Neural progenitor cell (in vitro differentiated cells): ENCODE measurements at regions not wholly inside any gene's neighbourhood (a gene's known extent, or its start where the extent isn't known, plus 50 kb on each side); places are given as distances from the start of the nearest gene placed in this dataset.

Source experiments
- DNase-seq: peaks from one replicate; pipeline ENCODE4 v3.0.0-alpha.2; 2016; ENCODE audit warnings: low spot score
- H2AFZ ChIP-seq: fragments of 200-600 bp; sonication (generic); replicated peaks from 2 replicates; pipeline ENCODE4 v1.6.1; 2016; ENCODE audit warnings: antibody characterized with exemption
- H3F3A ChIP-seq: fragments of 200-600 bp; sonication (generic); 2 replicates; pipeline ENCODE4 v1.6.1; 2016; ENCODE audit warnings: antibody characterized with exemption, low read depth
- H3K27ac ChIP-seq: fragments of 200-600 bp; sonication (generic); 2 replicates; pipeline ENCODE4 v1.5.1; 2016; ENCODE audit warnings: mild to moderate bottlenecking
- H3K27me3 ChIP-seq: fragments of 200-600 bp; sonication (generic); 2 replicates; pipeline ENCODE4 v1.6.1; 2016; ENCODE audit warnings: mild to moderate bottlenecking, moderate library complexity
- H3K36me3 ChIP-seq: fragments of 200-600 bp; sonication (generic); 2 replicates; pipeline ENCODE4 v1.5.1; 2016
- H3K4me1 ChIP-seq: fragments of 200-600 bp; sonication (generic); 2 replicates; pipeline ENCODE4 v1.6.1; 2016; ENCODE audit warnings: mixed run types
- H3K4me2 ChIP-seq: fragments of 200-600 bp; sonication (generic); 2 replicates; pipeline ENCODE4 v1.6.1; 2016
- H3K4me3 ChIP-seq: fragments of 200-600 bp; sonication (generic); 2 replicates; pipeline ENCODE4 v1.5.1; 2016
- H3K79me2 ChIP-seq: fragments of 200-600 bp; sonication (generic); 2 replicates; pipeline ENCODE4 v1.6.1; 2016; ENCODE audit warnings: low read depth
- H3K9ac ChIP-seq: fragments of 200-600 bp; sonication (generic); 2 replicates; pipeline ENCODE4 v1.6.1; 2016
- H3K9me3 ChIP-seq: fragments of 200-600 bp; sonication (generic); 2 replicates; pipeline ENCODE4 v1.5.1; 2016; ENCODE audit warnings: low read depth
- H4K20me1 ChIP-seq: fragments of 200-600 bp; sonication (generic); 2 replicates; pipeline ENCODE4 v1.6.1; 2016; ENCODE audit warnings: low read depth
- H3K27ac Mint-ChIP-seq: 3 replicates; pipeline ENCODE4 v1.8.0; 2021; ENCODE audit warnings: mixed read lengths
- H3K27me3 Mint-ChIP-seq: 2 replicates; pipeline ENCODE4 v1.8.0; 2022; ENCODE audit warnings: low read depth, mild to moderate bottlenecking, inconsistent platforms, moderate library complexity, mixed read lengths; ENCODE audit not compliant: insufficient read depth
- H3K36me3 Mint-ChIP-seq: 3 replicates; pipeline ENCODE4 v1.8.0; 2021; ENCODE audit warnings: mixed read lengths
- H3K4me1 Mint-ChIP-seq: 3 replicates; pipeline ENCODE4 v1.8.0; 2021; ENCODE audit warnings: mixed read lengths
- H3K4me3 Mint-ChIP-seq: 3 replicates; pipeline ENCODE4 v1.8.0; 2021; ENCODE audit warnings: mild to moderate bottlenecking, moderate library complexity, mixed read lengths
- H3K9me3 Mint-ChIP-seq: 3 replicates; pipeline ENCODE4 v1.8.0; 2020; ENCODE audit warnings: mixed read lengths
- EZH2 ChIP-seq: fragments of 200-600 bp; sonication (generic); IDR thresholded peaks from 2 replicates; pipeline ENCODE4 v1.6.1; 2017; ENCODE audit warnings: antibody characterized with exemption, mild to moderate bottlenecking, moderate library complexity
- EZH2phosphoT487 ChIP-seq: fragments of 200-600 bp; sonication (generic); IDR thresholded peaks from 2 replicates; pipeline ENCODE4 v1.6.1; 2017; ENCODE audit warnings: antibody characterized with exemption
- TF ChIP-seq, protein P1 (sequence below): fragments of 200-600 bp; sonication (generic); IDR thresholded peaks from 2 replicates; pipeline ENCODE4 v1.5.1; 2017; ENCODE audit warnings: antibody characterized with exemption, mild to moderate bottlenecking

DNA sequence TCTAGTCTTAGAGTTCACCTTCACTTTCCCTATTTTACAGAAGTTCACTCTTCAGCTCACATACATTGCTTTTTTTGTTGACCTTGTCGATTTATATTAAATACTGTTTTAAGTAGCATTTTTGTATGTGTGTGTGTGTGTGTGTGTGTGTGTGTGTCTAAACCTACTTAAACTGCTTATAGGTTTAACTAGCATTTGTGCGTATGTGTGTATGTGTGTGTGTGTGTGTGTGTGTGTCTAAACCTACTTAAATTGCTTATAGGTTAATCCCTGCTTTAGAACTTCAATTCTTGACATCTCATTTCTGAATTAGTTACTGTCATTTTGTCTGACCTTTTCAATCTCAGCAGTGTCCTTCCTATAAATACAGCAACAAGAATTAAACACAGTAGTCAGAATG is 254.8 kb upstream of the EPHA3 start:
- Mint-ChIP-seq H3K9me3 (peaks cover 3% of the 10 kb centered on the region), H3K4me3 (no peak overlapping the region), H3K36me3 (no peaks in the 10 kb centered on the region), H3K27ac (no peak overlapping the region), H3K27me3 (peaks cover 2% of the 10 kb centered on the region), H3K4me1 (no peaks in the 10 kb centered on the region)
- H3K4me2 ChIP-seq: no peak overlapping the region
- H2AFZ ChIP-seq: no peak overlapping the region
- TF ChIP-seq, protein P1, sequence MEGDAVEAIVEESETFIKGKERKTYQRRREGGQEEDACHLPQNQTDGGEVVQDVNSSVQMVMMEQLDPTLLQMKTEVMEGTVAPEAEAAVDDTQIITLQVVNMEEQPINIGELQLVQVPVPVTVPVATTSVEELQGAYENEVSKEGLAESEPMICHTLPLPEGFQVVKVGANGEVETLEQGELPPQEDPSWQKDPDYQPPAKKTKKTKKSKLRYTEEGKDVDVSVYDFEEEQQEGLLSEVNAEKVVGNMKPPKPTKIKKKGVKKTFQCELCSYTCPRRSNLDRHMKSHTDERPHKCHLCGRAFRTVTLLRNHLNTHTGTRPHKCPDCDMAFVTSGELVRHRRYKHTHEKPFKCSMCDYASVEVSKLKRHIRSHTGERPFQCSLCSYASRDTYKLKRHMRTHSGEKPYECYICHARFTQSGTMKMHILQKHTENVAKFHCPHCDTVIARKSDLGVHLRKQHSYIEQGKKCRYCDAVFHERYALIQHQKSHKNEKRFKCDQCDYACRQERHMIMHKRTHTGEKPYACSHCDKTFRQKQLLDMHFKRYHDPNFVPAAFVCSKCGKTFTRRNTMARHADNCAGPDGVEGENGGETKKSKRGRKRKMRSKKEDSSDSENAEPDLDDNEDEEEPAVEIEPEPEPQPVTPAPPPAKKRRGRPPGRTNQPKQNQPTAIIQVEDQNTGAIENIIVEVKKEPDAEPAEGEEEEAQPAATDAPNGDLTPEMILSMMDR: no peak
- no peak for TF ChIP-seq EZH2
- no peak for TF ChIP-seq EZH2phosphoT487
- H3K36me3 ChIP-seq: no peaks in the 10 kb centered on the region
- H3K27me3 ChIP-seq: no peaks in the 10 kb centered on the region
- no peaks in the 10 kb centered on the region for H3K4me1 ChIP-seq
- no peaks in the 10 kb centered on the region for H4K20me1 ChIP-seq
- H3K79me2 ChIP-seq: no peaks in the 10 kb centered on the region
- no peaks in the 10 kb centered on the region for H3F3A ChIP-seq
- no peak overlapping the region for H3K4me3 ChIP-seq
- DNase-seq: no peak
- H3K27ac ChIP-seq: no peak overlapping the region
- no peak overlapping the region for H3K9ac ChIP-seq
- H3K9me3 ChIP-seq: no peaks in the 10 kb centered on the region

DNA sequence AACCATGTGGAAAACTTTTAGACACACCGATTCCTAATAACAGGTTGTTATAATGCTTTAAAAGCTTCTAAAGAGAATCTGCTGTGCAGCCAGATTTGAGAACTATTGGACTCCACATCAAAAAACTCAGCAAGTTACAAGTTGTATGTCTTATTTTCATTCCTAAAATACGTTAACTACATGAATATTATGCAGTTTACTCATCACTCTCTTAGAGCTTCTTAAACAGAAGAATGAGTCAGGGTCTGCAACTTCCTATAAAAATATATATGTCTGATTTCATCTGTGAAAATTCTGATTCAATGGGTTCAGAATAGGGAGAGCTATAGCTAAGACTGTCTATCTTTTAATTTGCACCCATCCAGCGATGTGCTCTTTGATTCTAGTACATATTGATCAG is 244.2 kb upstream of the EPHA3 start:
- Histone ChIP-seq H3K4me3 (no peak overlapping the region), H3K79me2 (no peaks in the 10 kb centered on the region), H4K20me1 (no peaks in the 10 kb centered on the region), H2AFZ (no peak overlapping the region), H3K36me3 (no peaks in the 10 kb centered on the region), H3K9ac (no peak overlapping the region), H3K27me3 (no peaks in the 10 kb centered on the region), H3K4me2 (no peak overlapping the region), H3K27ac (no peak overlapping the region), H3F3A (no peaks in the 10 kb centered on the region), H3K9me3 (no peaks in the 10 kb centered on the region), H3K4me1 (no peaks in the 10 kb centered on the region)
- no peak for DNase-seq
- Mint-ChIP-seq H3K9me3 (no peaks in the 10 kb centered on the region), H3K4me1 (no peaks in the 10 kb centered on the region), H3K27me3 (no peaks in the 10 kb centered on the region), H3K27ac (no peak overlapping the region), H3K4me3 (no peak overlapping the region), H3K36me3 (no peaks in the 10 kb centered on the region)
- TF ChIP-seq EZH2phosphoT487 (no peak), EZH2 (no peak)
- TF ChIP-seq, protein P1: no peak

DNA sequence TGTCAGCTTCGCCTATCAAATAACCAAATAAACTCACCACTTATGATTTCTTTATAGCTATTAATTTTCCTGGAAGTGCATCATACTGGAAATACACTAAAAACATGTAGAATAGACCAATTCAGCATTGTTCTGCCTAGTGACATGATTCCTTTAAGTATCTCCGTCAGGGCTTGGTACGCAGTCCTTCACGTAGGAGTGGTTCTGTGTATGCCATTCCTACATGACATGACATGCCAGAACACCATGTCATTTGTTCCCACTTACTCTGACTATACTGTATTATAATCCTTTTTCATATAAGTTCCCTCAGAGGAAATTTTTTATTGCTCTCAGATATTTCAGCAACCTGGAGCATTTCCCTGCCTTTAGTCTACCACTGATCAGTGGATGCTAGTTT is 230.7 kb upstream of the EPHA3 start:
- H3K9me3 Mint-ChIP-seq: no peaks in the 10 kb centered on the region
- Histone ChIP-seq H3K4me2 (no peak overlapping the region), H4K20me1 (no peaks in the 10 kb centered on the region), H3K36me3 (no peaks in the 10 kb centered on the region), H3K9ac (no peak overlapping the region), H3K27me3 (no peaks in the 10 kb centered on the region), H3K79me2 (no peaks in the 10 kb centered on the region), H2AFZ (no peak overlapping the region), H3K27ac (no peak overlapping the region), H3K9me3 (no peaks in the 10 kb centered on the region), H3F3A (no peaks in the 10 kb centered on the region), H3K4me3 (no peak overlapping the region), H3K4me1 (no peaks in the 10 kb centered on the region)
- no peak overlapping the region for H3K27ac Mint-ChIP-seq
- H3K27me3 Mint-ChIP-seq: no peaks in the 10 kb centered on the region
- no peak overlapping the region for H3K4me3 Mint-ChIP-seq
- H3K36me3 Mint-ChIP-seq: no peaks in the 10 kb centered on the region
- no peak for DNase-seq
- TF ChIP-seq EZH2phosphoT487 (no peak), EZH2 (no peak)
- TF ChIP-seq, protein P1: no peak
- H3K4me1 Mint-ChIP-seq: peaks cover 3% of the 10 kb centered on the region

DNA sequence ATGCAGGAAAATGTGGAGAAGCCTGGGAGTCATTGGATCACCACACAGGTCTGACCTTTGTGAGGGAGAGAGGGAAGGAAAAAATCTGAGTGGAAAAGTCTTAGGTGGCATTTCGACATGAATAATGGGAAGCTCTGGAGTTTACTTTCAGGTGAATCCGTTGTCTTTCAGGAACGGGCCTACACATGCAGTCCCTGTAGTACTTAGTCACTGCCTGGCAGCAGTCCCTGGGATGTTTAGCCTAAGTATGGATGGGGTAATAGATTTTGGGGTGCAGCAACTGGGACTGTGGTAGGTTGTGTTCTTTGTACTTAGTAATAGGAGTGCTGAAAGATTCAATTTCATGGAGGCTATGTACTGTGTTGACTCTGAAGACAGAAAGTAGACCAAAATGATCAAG is 227.5 kb upstream of the EPHA3 start:
- H3K27me3 ChIP-seq: no peaks in the 10 kb centered on the region

More for the DNA sequence above, 227.5 kb upstream of the EPHA3 start:
- no peak overlapping the region for H3K4me3 ChIP-seq
- Mint-ChIP-seq H3K4me3 (no peak overlapping the region), H3K4me1 (peaks cover 3% of the 10 kb centered on the region), H3K27ac (no peak overlapping the region), H3K36me3 (no peaks in the 10 kb centered on the region), H3K27me3 (no peaks in the 10 kb centered on the region), H3K9me3 (no peaks in the 10 kb centered on the region)
- H3K9ac ChIP-seq: no peak overlapping the region
- no peaks in the 10 kb centered on the region for H3K9me3 ChIP-seq
- H3K4me2 ChIP-seq: no peak overlapping the region
- H3K36me3 ChIP-seq: no peaks in the 10 kb centered on the region
- no peak overlapping the region for H2AFZ ChIP-seq
- H3K4me1 ChIP-seq: no peaks in the 10 kb centered on the region
- DNase-seq: no peak
- H3K79me2 ChIP-seq: no peaks in the 10 kb centered on the region
- TF ChIP-seq EZH2phosphoT487: no peak
- TF ChIP-seq, protein P1: no peak
- no peak for TF ChIP-seq EZH2
- H3K27ac ChIP-seq: no peak overlapping the region
- H4K20me1 ChIP-seq: no peaks in the 10 kb centered on the region
- H3F3A ChIP-seq: no peaks in the 10 kb centered on the region
